GM12873 (cell line): ENCODE measurements at regions not wholly inside any gene's neighbourhood (a gene's known extent, or its start where the extent isn't known, plus 50 kb on each side); places are given as distances from the start of the nearest gene placed in this dataset.

Source experiments
- CTCF ChIP-seq: IDR thresholded peaks from 2 replicates; pipeline ENCODE4 v1.5.1; 2012; ENCODE audit warnings: low read depth, mild to moderate bottlenecking, moderate library complexity, low read length, control low read depth; ENCODE audit not compliant: insufficient read depth; ENCODE audit errors: missing control alignments

- TF ChIP-seq CTCF: no peak
Observed at GRCh38 chr11:42251984-42252383, 792.5 kb upstream of the LRRC4C start.

- no peak for TF ChIP-seq CTCF
Observed at GRCh38 chr11:42253156-42253555, 793.7 kb upstream of the LRRC4C start.

- TF ChIP-seq CTCF: no peak
Observed at GRCh38 chr11:42255906-42256305, 796.5 kb upstream of the LRRC4C start.

GRCh38 chr11:42257534-42257933 is 798.1 kb upstream of the LRRC4C start:
- TF ChIP-seq CTCF: no peak

GRCh38 chr11:42265072-42265471 is 805.6 kb upstream of the LRRC4C start:
- TF ChIP-seq CTCF: no peak

GRCh38 chr11:42271306-42271705 is 811.9 kb upstream of the LRRC4C start:
- no peak for TF ChIP-seq CTCF

GRCh38 chr11:42273977-42274376 is 814.5 kb upstream of the LRRC4C start:
- TF ChIP-seq CTCF: no peak
